ENCODE measurements at regions not wholly inside any gene's neighbourhood (a gene's known extent, or its start where the extent isn't known, plus 50 kb on each side); places are given as distances from the start of the nearest gene placed in this dataset.
"Not testable (repeated sequence)": the region's sequence is repeated elsewhere in the genome, so short reads cannot be mapped to it uniquely, and the experiment has no call there.

DNA sequence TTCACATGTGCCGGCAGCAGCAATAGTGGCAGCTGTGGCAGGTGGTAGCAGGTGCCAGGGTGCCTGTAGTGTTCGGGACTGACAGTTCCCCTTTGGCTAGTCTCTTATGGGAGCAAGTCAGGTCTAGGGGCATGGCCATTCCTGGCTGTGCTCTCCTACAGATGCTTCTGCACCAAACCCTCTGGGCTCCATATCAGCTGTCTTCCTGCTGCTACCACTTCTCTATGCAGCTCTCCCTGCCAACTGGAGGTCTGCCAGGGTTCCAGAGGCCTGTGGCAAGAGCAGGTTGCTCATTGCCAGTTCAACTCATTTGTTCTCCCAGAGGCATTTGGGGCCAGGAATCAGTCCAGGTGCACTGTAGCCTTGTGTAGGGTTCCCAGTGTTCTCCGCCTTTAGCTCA is 473.7 kb downstream of the JRKL start:
- H3K4me3 ChIP-seq (ENCODE audit: low read depth in 1 of 2, low read length in 2 of 2), result no peak overlapping the region
- H3K27ac ChIP-seq (ENCODE audit: low read length), result no peak overlapping the region
- H3K27me3 ChIP-seq (ENCODE audit: low read depth, low read length), result no peaks in the 10 kb centered on the region
- no peaks in the 10 kb centered on the region for H3K36me3 ChIP-seq (ENCODE audit: control insufficient read depth in 1 of 2, insufficient read depth in 2 of 2, low read length in 2 of 2)
- H3K9me3 ChIP-seq (ENCODE audit: control insufficient read depth in 1 of 2, low read length in 2 of 2), result peaks cover 0 to 5% of the 10 kb centered on the region in 2 donors
- no peaks in the 10 kb centered on the region for H3K4me1 ChIP-seq (ENCODE audit: control insufficient read depth in 1 of 2, insufficient read depth in 2 of 2, low read length in 2 of 2)

DNA sequence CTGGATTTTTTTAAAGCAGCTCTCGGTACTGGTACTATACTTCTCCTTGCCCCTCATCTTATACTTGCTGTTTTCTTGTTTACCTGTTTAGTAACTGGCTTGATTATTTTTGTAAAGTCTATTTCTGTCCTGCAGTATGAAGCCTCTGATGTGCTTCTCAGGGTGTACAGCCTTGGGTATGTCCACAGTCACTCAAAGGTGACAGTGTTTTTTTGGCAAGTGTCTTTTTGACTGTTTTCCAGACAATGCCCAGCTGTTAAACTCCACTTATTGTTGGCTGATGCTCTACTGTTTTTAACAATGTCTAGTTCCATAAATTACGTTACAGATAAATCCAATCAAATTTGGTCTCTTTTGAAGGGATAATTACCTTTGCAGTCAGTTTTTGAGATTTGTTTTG is 475.2 kb downstream of the JRKL start:
- H3K27ac ChIP-seq (ENCODE audit: low read length), result no peak overlapping the region
- H3K4me1 ChIP-seq (ENCODE audit: control insufficient read depth in 1 of 2, insufficient read depth in 2 of 2, low read length in 2 of 2), result no peaks in the 10 kb centered on the region
- H3K4me3 ChIP-seq (ENCODE audit: low read depth in 1 of 2, low read length in 2 of 2), result no peak overlapping the region
- peaks cover 0 to 5% of the 10 kb centered on the region in 2 donors for H3K9me3 ChIP-seq (ENCODE audit: control insufficient read depth in 1 of 2, low read length in 2 of 2)
- no peaks in the 10 kb centered on the region for H3K36me3 ChIP-seq (ENCODE audit: control insufficient read depth in 1 of 2, insufficient read depth in 2 of 2, low read length in 2 of 2)
- no peaks in the 10 kb centered on the region for H3K27me3 ChIP-seq (ENCODE audit: low read depth, low read length)

DNA sequence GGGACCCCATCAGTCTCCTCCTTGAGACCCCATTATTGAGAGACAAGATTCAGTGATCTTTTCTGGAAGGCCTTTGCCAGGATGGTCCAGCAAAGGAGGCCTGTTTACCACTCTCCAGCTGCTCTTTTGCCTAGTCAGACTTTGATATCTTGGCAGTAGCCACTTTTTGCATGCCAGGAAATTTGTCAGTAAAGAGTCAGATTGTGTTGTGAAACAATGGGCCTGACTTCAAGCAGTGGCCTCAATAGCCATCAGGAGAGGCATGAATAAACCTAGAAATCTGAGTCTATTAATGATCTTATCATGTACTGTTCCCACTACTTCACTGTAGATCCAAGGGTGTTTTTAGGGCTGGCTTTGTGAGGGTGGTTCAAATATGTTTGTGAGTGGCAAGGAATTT is 479.4 kb downstream of the JRKL start:
- H3K27me3 ChIP-seq (ENCODE audit: low read depth, low read length), result no peaks in the 10 kb centered on the region
- no peaks in the 10 kb centered on the region for H3K4me1 ChIP-seq (ENCODE audit: control insufficient read depth in 1 of 2, insufficient read depth in 2 of 2, low read length in 2 of 2)
- H3K9me3 ChIP-seq (ENCODE audit: control insufficient read depth in 1 of 2, low read length in 2 of 2), result no peaks in the 10 kb centered on the region
- H3K27ac ChIP-seq (ENCODE audit: low read length), result no peak overlapping the region
- H3K4me3 ChIP-seq (ENCODE audit: low read depth in 1 of 2, low read length in 2 of 2), result no peak overlapping the region
- no peaks in the 10 kb centered on the region for H3K36me3 ChIP-seq (ENCODE audit: control insufficient read depth in 1 of 2, insufficient read depth in 2 of 2, low read length in 2 of 2)

DNA sequence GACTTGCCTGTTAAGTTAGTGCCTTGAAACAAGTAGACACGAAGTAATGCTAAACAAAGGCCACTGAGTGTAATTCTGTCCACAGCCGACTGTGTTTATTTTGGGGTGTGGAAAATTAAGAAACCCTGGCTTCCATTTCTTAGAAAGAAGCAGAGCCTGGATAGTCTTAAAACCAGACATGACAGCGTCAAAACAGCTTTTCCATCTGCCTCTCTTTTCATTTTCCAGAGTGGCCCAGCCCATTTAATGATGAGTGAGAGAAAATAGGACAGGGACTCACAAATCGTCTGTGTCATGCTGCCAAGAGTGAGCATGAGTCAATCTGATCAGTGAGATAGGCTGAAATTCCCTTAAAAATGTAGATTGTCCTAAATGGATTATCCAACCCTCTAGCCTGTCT is 485.9 kb downstream of the JRKL start:
- Histone ChIP-seq H3K27me3 (ENCODE audit: low read depth, low read length) (no peaks in the 10 kb centered on the region), H3K4me1 (ENCODE audit: control insufficient read depth in 1 of 2, insufficient read depth in 2 of 2, low read length in 2 of 2) (no peaks in the 10 kb centered on the region), H3K4me3 (ENCODE audit: low read depth in 1 of 2, low read length in 2 of 2) (no peak overlapping the region), H3K9me3 (ENCODE audit: control insufficient read depth in 1 of 2, low read length in 2 of 2) (peaks cover 0 to 6% of the 10 kb centered on the region in 2 donors), H3K27ac (ENCODE audit: low read length) (no peak overlapping the region), H3K36me3 (ENCODE audit: control insufficient read depth in 1 of 2, insufficient read depth in 2 of 2, low read length in 2 of 2) (no peaks in the 10 kb centered on the region)

DNA sequence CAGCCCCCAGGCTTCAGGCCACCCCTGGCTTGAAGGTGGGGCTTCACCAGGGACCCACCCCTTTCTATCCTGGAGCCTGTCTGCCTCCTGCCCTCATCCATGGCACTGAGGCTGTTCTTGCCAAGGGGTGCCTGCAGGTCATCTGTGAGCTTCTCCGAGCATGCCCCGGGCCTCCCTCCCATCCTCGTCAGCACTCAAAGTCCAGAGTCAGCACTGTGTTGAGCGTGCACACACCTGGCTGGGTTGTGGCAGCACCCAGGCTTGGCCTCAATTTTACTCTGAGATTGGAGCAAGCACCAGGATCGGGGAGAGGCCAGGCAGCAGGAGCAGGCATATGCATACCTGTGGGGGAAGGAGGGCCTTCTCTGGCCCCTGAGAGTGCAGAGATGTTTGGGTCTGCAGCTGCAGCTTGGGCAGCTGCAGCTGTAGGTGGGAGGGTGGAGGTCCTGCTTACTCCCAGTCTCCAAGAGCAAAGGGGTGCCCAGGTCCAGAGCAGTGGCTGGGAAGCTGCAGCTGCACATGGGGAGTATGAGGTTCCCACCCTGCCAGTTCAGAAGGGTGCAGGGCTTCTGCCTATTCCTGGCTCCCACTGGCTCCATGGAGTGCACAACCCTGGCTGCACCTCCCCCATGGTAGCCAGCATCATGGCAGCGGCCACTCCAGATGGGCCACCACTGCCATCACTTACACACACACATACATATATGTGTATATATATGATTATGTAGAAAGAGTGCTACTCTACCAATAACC is 488.7 kb downstream of the JRKL start:
- no peak overlapping the region for H3K27ac ChIP-seq (ENCODE audit: low read length)
- H3K4me3 ChIP-seq (ENCODE audit: low read depth in 1 of 2, low read length in 2 of 2), result no peak overlapping the region
- H3K9me3 ChIP-seq (ENCODE audit: control insufficient read depth in 1 of 2, low read length in 2 of 2), result peaks cover 0 to 6% of the 10 kb centered on the region in 2 donors
- H3K27me3 ChIP-seq (ENCODE audit: low read depth, low read length), result no peaks in the 10 kb centered on the region
- H3K4me1 ChIP-seq (ENCODE audit: control insufficient read depth in 1 of 2, insufficient read depth in 2 of 2, low read length in 2 of 2), result no peaks in the 10 kb centered on the region
- no peaks in the 10 kb centered on the region for H3K36me3 ChIP-seq (ENCODE audit: control insufficient read depth in 1 of 2, insufficient read depth in 2 of 2, low read length in 2 of 2)

DNA sequence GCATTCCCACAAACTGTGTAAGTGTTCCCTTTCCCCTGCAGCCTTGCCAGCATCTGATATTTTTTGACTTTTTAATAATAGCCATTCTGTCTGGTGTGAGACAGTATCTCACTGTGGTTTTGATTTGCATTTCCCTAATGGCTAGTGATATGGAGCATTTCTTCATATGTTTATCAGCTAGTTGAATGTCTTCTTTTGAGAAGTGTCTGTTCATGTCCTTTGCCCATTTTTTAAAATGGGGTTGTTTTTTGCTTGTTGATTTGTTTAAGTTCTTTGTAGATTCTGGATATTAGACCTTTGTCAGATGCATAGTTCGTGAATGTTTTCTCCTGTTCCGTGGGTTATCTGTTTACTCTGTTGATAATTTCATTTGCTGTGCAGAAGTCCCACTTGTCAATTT is 492.8 kb downstream of the JRKL start:
- H3K27me3 ChIP-seq (ENCODE audit: low read depth, low read length); H3K36me3 ChIP-seq (ENCODE audit: control insufficient read depth in 1 of 2, insufficient read depth in 2 of 2, low read length in 2 of 2); H3K4me1 ChIP-seq (ENCODE audit: control insufficient read depth in 1 of 2, insufficient read depth in 2 of 2, low read length in 2 of 2); H3K4me3 ChIP-seq (ENCODE audit: low read depth in 1 of 2, low read length in 2 of 2); H3K27ac ChIP-seq (ENCODE audit: low read length); H3K9me3 ChIP-seq (ENCODE audit: control insufficient read depth in 1 of 2, low read length in 2 of 2): not testable (repeated sequence)

DNA sequence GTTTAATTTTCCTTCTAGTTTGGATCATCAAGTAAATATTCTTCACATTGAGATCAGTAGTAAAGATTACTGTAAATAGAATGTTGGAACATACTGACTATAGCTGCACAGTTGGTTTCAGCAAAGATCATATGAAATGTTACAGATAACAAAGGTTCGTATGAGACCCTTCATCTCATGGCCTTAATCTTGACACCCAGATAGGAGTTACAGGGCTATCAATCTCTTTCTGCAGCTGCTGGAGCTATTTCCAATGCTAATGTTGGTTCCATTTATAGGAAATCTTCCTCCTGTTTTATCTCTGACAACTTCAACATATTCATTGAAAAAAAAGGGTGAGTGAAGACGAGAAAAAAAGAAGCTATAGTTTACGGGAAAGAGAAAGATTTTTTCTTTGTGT is 495.6 kb downstream of the JRKL start:
- Histone ChIP-seq H3K4me3 (ENCODE audit: low read depth in 1 of 2, low read length in 2 of 2) (no peak overlapping the region), H3K36me3 (ENCODE audit: control insufficient read depth in 1 of 2, insufficient read depth in 2 of 2, low read length in 2 of 2) (no peaks in the 10 kb centered on the region), H3K9me3 (ENCODE audit: control insufficient read depth in 1 of 2, low read length in 2 of 2) (no peaks in the 10 kb centered on the region), H3K27me3 (ENCODE audit: low read depth, low read length) (no peaks in the 10 kb centered on the region), H3K4me1 (ENCODE audit: control insufficient read depth in 1 of 2, insufficient read depth in 2 of 2, low read length in 2 of 2) (no peaks in the 10 kb centered on the region), H3K27ac (ENCODE audit: low read length) (no peak overlapping the region)

DNA sequence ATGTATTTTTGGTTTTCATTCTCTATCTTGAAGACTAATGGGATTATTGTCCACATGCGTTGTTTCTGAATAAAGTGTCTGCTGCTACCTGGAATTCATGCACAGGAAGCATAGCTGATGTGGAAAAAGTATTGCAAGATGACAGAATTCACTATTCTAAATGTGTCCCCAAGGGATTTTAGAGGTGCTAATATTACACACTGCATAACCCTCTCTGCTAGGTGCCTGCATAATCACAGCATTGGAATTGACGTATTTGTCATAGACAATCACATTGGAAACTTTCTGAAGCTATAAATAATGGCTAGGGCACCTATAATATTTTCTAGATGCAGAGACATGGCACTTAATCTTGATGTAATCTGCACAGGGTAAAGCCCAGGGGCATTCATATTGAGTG is 496.1 kb downstream of the JRKL start:
- H3K27ac ChIP-seq (ENCODE audit: low read length), result no peak overlapping the region
- H3K36me3 ChIP-seq (ENCODE audit: control insufficient read depth in 1 of 2, insufficient read depth in 2 of 2, low read length in 2 of 2), result no peaks in the 10 kb centered on the region
- no peaks in the 10 kb centered on the region for H3K4me1 ChIP-seq (ENCODE audit: control insufficient read depth in 1 of 2, insufficient read depth in 2 of 2, low read length in 2 of 2)
- no peak overlapping the region for H3K4me3 ChIP-seq (ENCODE audit: low read depth in 1 of 2, low read length in 2 of 2)
- no peaks in the 10 kb centered on the region for H3K9me3 ChIP-seq (ENCODE audit: control insufficient read depth in 1 of 2, low read length in 2 of 2)
- H3K27me3 ChIP-seq (ENCODE audit: low read depth, low read length), result no peaks in the 10 kb centered on the region

DNA sequence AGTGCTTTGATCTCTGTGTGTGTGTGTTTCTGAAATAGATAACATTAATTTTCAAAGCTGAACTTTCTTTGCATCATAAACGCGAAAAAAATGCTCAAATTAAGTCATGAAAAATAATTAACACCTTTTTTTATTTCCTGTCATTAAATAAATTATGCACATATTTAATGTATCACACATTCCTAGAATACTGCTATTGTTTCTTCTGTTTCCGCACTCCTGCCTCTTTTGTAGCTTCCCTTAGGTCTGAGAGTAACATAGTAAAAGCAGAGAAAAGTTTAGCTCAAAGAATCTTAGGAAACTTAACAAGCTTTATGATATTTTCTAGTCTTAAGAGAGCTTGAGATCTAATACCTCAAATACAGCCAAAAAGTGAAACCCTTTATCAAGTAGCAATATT is 504.2 kb downstream of the JRKL start:
- H3K4me3 ChIP-seq (ENCODE audit: low read depth in 1 of 2, low read length in 2 of 2), result no peak overlapping the region
- no peaks in the 10 kb centered on the region for H3K36me3 ChIP-seq (ENCODE audit: control insufficient read depth in 1 of 2, insufficient read depth in 2 of 2, low read length in 2 of 2)
- no peak overlapping the region for H3K27ac ChIP-seq (ENCODE audit: low read length)
- no peaks in the 10 kb centered on the region for H3K9me3 ChIP-seq (ENCODE audit: control insufficient read depth in 1 of 2, low read length in 2 of 2)
- no peaks in the 10 kb centered on the region for H3K27me3 ChIP-seq (ENCODE audit: low read depth, low read length)
- H3K4me1 ChIP-seq (ENCODE audit: control insufficient read depth in 1 of 2, insufficient read depth in 2 of 2, low read length in 2 of 2), result no peaks in the 10 kb centered on the region

DNA sequence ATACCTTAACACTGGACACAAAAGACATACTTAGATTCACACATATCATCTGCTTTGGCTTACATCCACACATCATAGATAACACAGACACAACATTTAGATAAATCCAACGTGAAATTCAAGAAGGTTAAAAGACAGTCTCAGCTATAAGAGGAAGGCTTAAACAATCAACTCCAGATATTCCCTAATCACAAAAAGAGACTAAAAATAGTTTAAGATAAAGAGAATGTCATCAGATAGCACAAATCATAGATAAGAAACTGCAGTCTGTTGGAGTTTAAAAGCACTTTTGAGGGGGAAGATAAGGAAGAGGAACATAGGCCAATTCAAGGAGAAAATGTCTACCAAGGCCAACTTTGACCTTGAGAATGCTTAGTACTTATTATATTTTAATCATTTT is 504.8 kb downstream of the JRKL start:
- H3K36me3 ChIP-seq (ENCODE audit: control insufficient read depth in 1 of 2, insufficient read depth in 2 of 2, low read length in 2 of 2), result no peaks in the 10 kb centered on the region
- no peaks in the 10 kb centered on the region for H3K9me3 ChIP-seq (ENCODE audit: control insufficient read depth in 1 of 2, low read length in 2 of 2)
- H3K4me1 ChIP-seq (ENCODE audit: control insufficient read depth in 1 of 2, insufficient read depth in 2 of 2, low read length in 2 of 2), result no peaks in the 10 kb centered on the region
- no peak overlapping the region for H3K4me3 ChIP-seq (ENCODE audit: low read depth in 1 of 2, low read length in 2 of 2)
- H3K27me3 ChIP-seq (ENCODE audit: low read depth, low read length), result no peaks in the 10 kb centered on the region
- no peak overlapping the region for H3K27ac ChIP-seq (ENCODE audit: low read length)

DNA sequence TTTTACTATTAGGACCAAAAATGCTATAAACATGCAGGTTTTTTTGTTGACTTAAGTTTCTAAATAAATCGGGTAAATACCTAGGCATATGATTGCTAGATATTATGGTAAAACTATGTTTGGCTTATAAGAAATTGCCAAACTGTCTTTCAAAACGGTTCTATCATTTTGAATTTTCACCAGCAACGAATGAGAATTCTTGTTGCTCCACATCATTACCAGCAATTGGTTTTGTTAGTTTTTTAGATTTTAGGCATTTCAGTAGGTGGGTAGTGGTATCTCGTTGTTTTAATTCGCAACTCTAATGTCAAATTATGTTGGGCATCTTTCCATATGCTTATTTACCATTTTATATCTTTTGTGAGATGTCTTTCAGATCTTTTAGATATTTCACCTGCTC is 510.2 kb downstream of the JRKL start:
- H3K36me3 ChIP-seq (ENCODE audit: control insufficient read depth in 1 of 2, insufficient read depth in 2 of 2, low read length in 2 of 2), result no peaks in the 10 kb centered on the region
- no peaks in the 10 kb centered on the region for H3K4me1 ChIP-seq (ENCODE audit: control insufficient read depth in 1 of 2, insufficient read depth in 2 of 2, low read length in 2 of 2)
- no peak overlapping the region for H3K4me3 ChIP-seq (ENCODE audit: low read depth in 1 of 2, low read length in 2 of 2)
- H3K9me3 ChIP-seq (ENCODE audit: control insufficient read depth in 1 of 2, low read length in 2 of 2), result no peaks in the 10 kb centered on the region
- no peaks in the 10 kb centered on the region for H3K27me3 ChIP-seq (ENCODE audit: low read depth, low read length)
- H3K27ac ChIP-seq (ENCODE audit: low read length), result no peak overlapping the region

DNA sequence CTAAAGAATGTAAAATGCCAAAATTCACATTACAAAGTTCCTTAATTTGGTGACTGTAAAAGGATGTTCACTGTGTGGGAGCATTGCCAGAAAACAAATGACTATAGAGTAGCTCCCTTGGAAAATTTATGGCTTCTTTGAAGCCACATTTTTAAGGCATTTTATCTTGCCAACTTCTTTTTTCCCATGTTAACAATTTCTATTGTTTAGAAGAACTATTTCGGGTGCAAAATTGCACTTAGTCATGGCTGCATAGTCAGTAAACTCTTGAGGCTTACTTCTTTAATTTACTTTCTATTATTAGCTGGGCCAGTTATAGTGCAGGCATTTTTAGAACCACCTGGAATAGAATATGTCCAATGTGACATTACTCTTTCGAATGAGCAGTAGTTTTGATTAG is 515.3 kb downstream of the JRKL start:
- H3K27ac ChIP-seq (ENCODE audit: low read length), result no peak overlapping the region
- H3K27me3 ChIP-seq (ENCODE audit: low read depth, low read length), result no peaks in the 10 kb centered on the region
- H3K4me1 ChIP-seq (ENCODE audit: control insufficient read depth in 1 of 2, insufficient read depth in 2 of 2, low read length in 2 of 2), result no peaks in the 10 kb centered on the region
- H3K9me3 ChIP-seq (ENCODE audit: control insufficient read depth in 1 of 2, low read length in 2 of 2), result no peaks in the 10 kb centered on the region
- H3K4me3 ChIP-seq (ENCODE audit: low read depth in 1 of 2, low read length in 2 of 2), result no peak overlapping the region
- H3K36me3 ChIP-seq (ENCODE audit: control insufficient read depth in 1 of 2, insufficient read depth in 2 of 2, low read length in 2 of 2), result no peaks in the 10 kb centered on the region

All from muscle layer of duodenum (tissue), 2 donors.